ENCODE measurements at regions not wholly inside any gene's neighbourhood (a gene's known extent, or its start where the extent isn't known, plus 50 kb on each side); places are given as distances from the start of the nearest gene placed in this dataset.

DNA sequence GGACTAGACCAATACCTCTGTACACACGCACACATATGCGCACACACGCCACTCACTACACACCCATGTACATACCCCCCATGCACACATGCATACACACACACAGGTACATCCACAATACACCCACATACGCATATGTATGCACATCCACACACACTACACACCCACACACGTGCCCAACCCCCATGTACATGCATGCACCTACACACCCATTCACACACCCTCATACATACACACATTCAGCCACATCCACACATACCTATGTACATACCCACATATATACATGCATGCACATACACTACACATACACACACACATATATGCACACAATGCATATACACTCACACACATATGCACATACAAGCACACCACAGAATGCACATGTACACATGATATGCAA, 107.1 kb downstream of the GADD45G start:
- no peak overlapping the region for H3K56ac ChIP-seq (replicated peaks; ENCODE audit: insufficient read length, low read depth, low read length)
- H3K4me2 ChIP-seq (ENCODE audit: insufficient read depth in 1 of 2, low read depth in 2 of 2, low read length in 2 of 2): no peak overlapping the region
- no peak overlapping the region for H3K23ac ChIP-seq (ENCODE audit: insufficient read length)
- H4K5ac ChIP-seq (ENCODE audit: insufficient read length, low read depth, low read length): no peak overlapping the region
- no peaks in the 10 kb centered on the region for H3K36me3 ChIP-seq (ENCODE audit: control insufficient read depth in 2 of 4, insufficient read depth in 4 of 4, low read length in 3 of 4)
- peaks cover 1% of the 10 kb centered on the region; the same call in 1 of the 2 replicates for H3K23me2 ChIP-seq (ENCODE audit: low read depth, low read length)
- no peaks in the 10 kb centered on the region for H3K9me3 ChIP-seq (ENCODE audit: insufficient read depth in 2 of 2, low read depth in 1 of 2, low read length in 1 of 2)
- no peak overlapping the region; the same call in 1 of the 2 replicates for H2BK12ac ChIP-seq (ENCODE audit: low read depth, low read length)
- no peaks in the 10 kb centered on the region for H3K27me3 ChIP-seq (replicated peaks in 1 of 4; ENCODE audit: control insufficient read depth in 3 of 4, extremely low read depth in 1 of 4, insufficient read depth in 3 of 4, low read length in 3 of 4)
- no peaks in the 10 kb centered on the region for H3K79me2 ChIP-seq (ENCODE audit: control insufficient read depth in 1 of 2, insufficient read depth in 2 of 2, low read length in 2 of 2)
- H3K27ac ChIP-seq (ENCODE audit: low read depth, low read length): no peak overlapping the region
- POLR2A ChIA-PET (ENCODE audit: partially characterized antibody): interaction anchor here (1.5 kb wide), 1 partner anchor 34 kb away, joined by 6 read pairs; no protein-coding TSS in a partner anchor
- H4K91ac ChIP-seq (replicated peaks; ENCODE audit: insufficient read length, low read length): peak overlapping the region; percentile 22
- no peak overlapping the region for H2BK20ac ChIP-seq (ENCODE audit: low read length)
- H2AK5ac ChIP-seq (ENCODE audit: low read depth, low read length): no peak overlapping the region
- no peak overlapping the region for H3K9ac ChIP-seq (replicated peaks in 1 of 4; ENCODE audit: extremely low read depth in 1 of 4, low read depth in 3 of 4, low read length in 3 of 4)
- H2AFZ ChIP-seq (ENCODE audit: low read length): no peak overlapping the region
- H3K14ac ChIP-seq (ENCODE audit: insufficient read length): no peak overlapping the region
- H2BK15ac ChIP-seq (ENCODE audit: low read length): 0 out of 2 replicates have a peak overlapping the region, but pooled peaks have one; percentile 62
- no peak overlapping the region for H2BK120ac ChIP-seq (replicated peaks; ENCODE audit: low read depth, low read length)
- WGBS, 2 experiments (ENCODE audit: extremely low coverage in 1 of 2, insufficient coverage in 1 of 2, insufficient read length in 1 of 2, insufficient replicate concordance in 2 of 2, low coverage in 1 of 2, low lambda C conversion rate in 2 of 2, missing lambda C conversion rate in 1 of 2): 60% methylated on average over 5 of the region's 5 CpGs; no CpG with 5 or more reads in 1 of the 2 experiments
- no peak overlapping the region for H2BK5ac ChIP-seq (ENCODE audit: low read depth, low read length)
- no peak overlapping the region for H3K4ac ChIP-seq (replicated peaks; ENCODE audit: insufficient read length, low read depth, low read length)
- CTCF ChIA-PET (ENCODE audit: partially characterized antibody): interaction anchor here (0.7 to 1.3 kb wide), 3 partner anchors 9 to 111 kb away, joined by 3 to 4 read pairs (median 3); no protein-coding TSS in a partner anchor
- no peak for DNase-seq (ENCODE audit: low read depth in 1 of 2, low spot score in 2 of 2)
- H3K4me3 ChIP-seq (ENCODE audit: extremely low read depth in 1 of 4, insufficient read depth in 2 of 4, low read depth in 3 of 4, low read length in 4 of 4): no peak overlapping the region
- FAIRE-seq: no peak
- no peak overlapping the region for H4K8ac ChIP-seq (ENCODE audit: extremely low read depth, insufficient read depth, low read length)
- peaks cover 0 to 2% (median 0%) of the 10 kb centered on the region in 4 experiments; a peak in 1 of 7 replicates for H3K4me1 ChIP-seq (replicated peaks in 1 of 4; ENCODE audit: control insufficient read depth in 3 of 4, insufficient read depth in 4 of 4, low read length in 3 of 4)
- peaks cover 0 to 2% of the 10 kb centered on the region in 2 experiments for H4K20me1 ChIP-seq (replicated peaks in 1 of 2; ENCODE audit: control insufficient read depth in 1 of 2, insufficient read depth in 2 of 2, low read length in 2 of 2)
- H3K18ac ChIP-seq (ENCODE audit: extremely low read depth, low read length): no peak overlapping the region
- no peaks in the 10 kb centered on the region for H3K79me1 ChIP-seq (ENCODE audit: low read depth, low read length)
- TF ChIP-seq POU5F1 (IDR thresholded peaks at IDR 0.05; ENCODE audit: low read depth, low read length) (no peak), SRF (IDR thresholded peaks at IDR 0.05; ENCODE audit: low read depth, low read length) (no peak), ZNF274 (IDR thresholded peaks at IDR 0.05; ENCODE audit: borderline replicate concordance, extremely low read depth, low read length) (no peak), POLR2A (IDR thresholded peaks at IDR 0.05; ENCODE audit: control extremely low read depth in 1 of 2, low read depth in 2 of 2, low read length in 2 of 2) (no peak), SP4 (IDR thresholded peaks at IDR 0.05; ENCODE audit: low read length) (no peak), SAP30 (IDR thresholded peaks at IDR 0.05; ENCODE audit: insufficient read depth, insufficient replicate concordance, low read length) (no peak), EP300 (IDR thresholded peaks at IDR 0.05; ENCODE audit: borderline replicate concordance in 1 of 2, low read depth in 2 of 2, low read length in 2 of 2) (no peak), MAFK (IDR thresholded peaks at IDR 0.05; ENCODE audit: low read depth, low read length) (no peak), RFX5 (IDR thresholded peaks at IDR 0.05; ENCODE audit: borderline replicate concordance, low read depth, low read length) (no peak), CBX8 (IDR thresholded peaks at IDR 0.05; ENCODE audit: borderline replicate concordance, low read depth, low read length) (no peak)
- TF ChIP-seq, protein P1, sequence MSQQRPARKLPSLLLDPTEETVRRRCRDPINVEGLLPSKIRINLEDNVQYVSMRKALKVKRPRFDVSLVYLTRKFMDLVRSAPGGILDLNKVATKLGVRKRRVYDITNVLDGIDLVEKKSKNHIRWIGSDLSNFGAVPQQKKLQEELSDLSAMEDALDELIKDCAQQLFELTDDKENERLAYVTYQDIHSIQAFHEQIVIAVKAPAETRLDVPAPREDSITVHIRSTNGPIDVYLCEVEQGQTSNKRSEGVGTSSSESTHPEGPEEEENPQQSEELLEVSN (IDR thresholded peaks at IDR 0.05): no peak
- TF ChIP-seq, protein P2, sequence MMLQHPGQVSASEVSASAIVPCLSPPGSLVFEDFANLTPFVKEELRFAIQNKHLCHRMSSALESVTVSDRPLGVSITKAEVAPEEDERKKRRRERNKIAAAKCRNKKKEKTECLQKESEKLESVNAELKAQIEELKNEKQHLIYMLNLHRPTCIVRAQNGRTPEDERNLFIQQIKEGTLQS (IDR thresholded peaks at IDR 0.05; ENCODE audit: insufficient read depth, low read depth, low read length): no peak
- TF ChIP-seq, protein P3, sequence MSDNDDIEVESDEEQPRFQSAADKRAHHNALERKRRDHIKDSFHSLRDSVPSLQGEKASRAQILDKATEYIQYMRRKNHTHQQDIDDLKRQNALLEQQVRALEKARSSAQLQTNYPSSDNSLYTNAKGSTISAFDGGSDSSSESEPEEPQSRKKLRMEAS (IDR thresholded peaks at IDR 0.05): no peak

All from H1 (cell line).